ENCODE measurements at regions not wholly inside any gene's neighbourhood (a gene's known extent, or its start where the extent isn't known, plus 50 kb on each side); places are given as distances from the start of the nearest gene placed in this dataset.

- no peak for TF ChIP-seq CTCF (IDR thresholded peaks at IDR 0.05; ENCODE audit: low read depth, low read length, missing input control)
- TF ChIP-seq, protein P1, sequence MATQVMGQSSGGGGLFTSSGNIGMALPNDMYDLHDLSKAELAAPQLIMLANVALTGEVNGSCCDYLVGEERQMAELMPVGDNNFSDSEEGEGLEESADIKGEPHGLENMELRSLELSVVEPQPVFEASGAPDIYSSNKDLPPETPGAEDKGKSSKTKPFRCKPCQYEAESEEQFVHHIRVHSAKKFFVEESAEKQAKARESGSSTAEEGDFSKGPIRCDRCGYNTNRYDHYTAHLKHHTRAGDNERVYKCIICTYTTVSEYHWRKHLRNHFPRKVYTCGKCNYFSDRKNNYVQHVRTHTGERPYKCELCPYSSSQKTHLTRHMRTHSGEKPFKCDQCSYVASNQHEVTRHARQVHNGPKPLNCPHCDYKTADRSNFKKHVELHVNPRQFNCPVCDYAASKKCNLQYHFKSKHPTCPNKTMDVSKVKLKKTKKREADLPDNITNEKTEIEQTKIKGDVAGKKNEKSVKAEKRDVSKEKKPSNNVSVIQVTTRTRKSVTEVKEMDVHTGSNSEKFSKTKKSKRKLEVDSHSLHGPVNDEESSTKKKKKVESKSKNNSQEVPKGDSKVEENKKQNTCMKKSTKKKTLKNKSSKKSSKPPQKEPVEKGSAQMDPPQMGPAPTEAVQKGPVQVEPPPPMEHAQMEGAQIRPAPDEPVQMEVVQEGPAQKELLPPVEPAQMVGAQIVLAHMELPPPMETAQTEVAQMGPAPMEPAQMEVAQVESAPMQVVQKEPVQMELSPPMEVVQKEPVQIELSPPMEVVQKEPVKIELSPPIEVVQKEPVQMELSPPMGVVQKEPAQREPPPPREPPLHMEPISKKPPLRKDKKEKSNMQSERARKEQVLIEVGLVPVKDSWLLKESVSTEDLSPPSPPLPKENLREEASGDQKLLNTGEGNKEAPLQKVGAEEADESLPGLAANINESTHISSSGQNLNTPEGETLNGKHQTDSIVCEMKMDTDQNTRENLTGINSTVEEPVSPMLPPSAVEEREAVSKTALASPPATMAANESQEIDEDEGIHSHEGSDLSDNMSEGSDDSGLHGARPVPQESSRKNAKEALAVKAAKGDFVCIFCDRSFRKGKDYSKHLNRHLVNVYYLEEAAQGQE (IDR thresholded peaks at IDR 0.05): no peak
- TF ChIP-seq EGR1 (IDR thresholded peaks at IDR 0.05; ENCODE audit: low read depth in 2 of 2): no peak
- TF ChIP-seq ZBTB33 (IDR thresholded peaks at IDR 0.05): no peak
- no peak for TF ChIP-seq TAF1 (conservative IDR thresholded peaks at IDR 0.05)
- no peak for TF ChIP-seq JUND (IDR thresholded peaks at IDR 0.05)
- TF ChIP-seq RAD21 (IDR thresholded peaks at IDR 0.05): no peak
Measured at GRCh38 chr7:152912511-152912910, 153.0 kb downstream of the ACTR3B start.

Data from liver (tissue), 3 donors.